KMS-11 (cell line): ENCODE measurements at regions not wholly inside any gene's neighbourhood (a gene's known extent, or its start where the extent isn't known, plus 50 kb on each side); places are given as distances from the start of the nearest gene placed in this dataset.
A peak's percentile ranks its signal among the peaks of the same experiment; 100 is the strongest.

Experiments
- H2AFZ ChIP-seq: fragments of 200-600 bp; sonication (generic); 2 replicates; pipeline ENCODE4 v1.6.1; 2016; ENCODE audit warnings: antibody characterized with exemption, mixed run types, low read depth
- H3K27ac ChIP-seq: fragments of 200-600 bp; sonication (generic); 2 replicates; pipeline ENCODE4 v1.6.1; 2016; ENCODE audit warnings: mild to moderate bottlenecking, mixed run types
- H3K27me3 ChIP-seq: fragments of 200-600 bp; sonication (generic); 2 replicates; pipeline ENCODE4 v1.6.1; 2017; ENCODE audit warnings: mild to moderate bottlenecking, low read depth, mixed run types, moderate library complexity; ENCODE audit not compliant: insufficient read depth
- H3K36me3 ChIP-seq: fragments of 200-600 bp; sonication (generic); 2 replicates; pipeline ENCODE4 v1.6.1; 2017; ENCODE audit warnings: mild to moderate bottlenecking, mixed run types; ENCODE audit not compliant: insufficient read depth
- H3K4me1 ChIP-seq: fragments of 200-600 bp; sonication (generic); 2 replicates; pipeline ENCODE4 v1.6.1; 2016; ENCODE audit warnings: mild to moderate bottlenecking, low read depth, mixed run types; ENCODE audit not compliant: poor library complexity, severe bottlenecking
- H3K4me2 ChIP-seq: fragments of 200-600 bp; sonication (generic); 2 replicates; pipeline ENCODE4 v1.7.0; 2016; ENCODE audit warnings: mild to moderate bottlenecking, mixed run types
- H3K4me3 ChIP-seq: fragments of 200-600 bp; sonication (generic); IDR thresholded peaks from 2 replicates; pipeline ENCODE4 v1.6.1; 2017; ENCODE audit warnings: low read depth, low read length, mixed read lengths; ENCODE audit not compliant: insufficient read depth
- H3K79me2 ChIP-seq: fragments of 200-600 bp; sonication (generic); 2 replicates; pipeline ENCODE4 v1.6.1; 2016; ENCODE audit warnings: low read depth, mixed run types; ENCODE audit not compliant: insufficient read depth
- H3K9ac ChIP-seq: fragments of 200-600 bp; sonication (generic); 2 replicates; pipeline ENCODE4 v1.6.1; 2016; ENCODE audit warnings: mild to moderate bottlenecking, mixed run types
- H4K20me1 ChIP-seq: fragments of 200-600 bp; sonication (generic); 2 replicates; pipeline ENCODE4 v1.6.1; 2016; ENCODE audit warnings: mild to moderate bottlenecking, mixed run types; ENCODE audit not compliant: insufficient read depth
- TF ChIP-seq, protein P1 (sequence below): fragments of 200-600 bp; sonication (generic); conservative IDR thresholded peaks from 2 replicates; pipeline ENCODE4 v1.6.1; 2017; ENCODE audit warnings: low read depth, mild to moderate bottlenecking, antibody characterized with exemption, low read length, moderate library complexity, mixed read lengths

DNA sequence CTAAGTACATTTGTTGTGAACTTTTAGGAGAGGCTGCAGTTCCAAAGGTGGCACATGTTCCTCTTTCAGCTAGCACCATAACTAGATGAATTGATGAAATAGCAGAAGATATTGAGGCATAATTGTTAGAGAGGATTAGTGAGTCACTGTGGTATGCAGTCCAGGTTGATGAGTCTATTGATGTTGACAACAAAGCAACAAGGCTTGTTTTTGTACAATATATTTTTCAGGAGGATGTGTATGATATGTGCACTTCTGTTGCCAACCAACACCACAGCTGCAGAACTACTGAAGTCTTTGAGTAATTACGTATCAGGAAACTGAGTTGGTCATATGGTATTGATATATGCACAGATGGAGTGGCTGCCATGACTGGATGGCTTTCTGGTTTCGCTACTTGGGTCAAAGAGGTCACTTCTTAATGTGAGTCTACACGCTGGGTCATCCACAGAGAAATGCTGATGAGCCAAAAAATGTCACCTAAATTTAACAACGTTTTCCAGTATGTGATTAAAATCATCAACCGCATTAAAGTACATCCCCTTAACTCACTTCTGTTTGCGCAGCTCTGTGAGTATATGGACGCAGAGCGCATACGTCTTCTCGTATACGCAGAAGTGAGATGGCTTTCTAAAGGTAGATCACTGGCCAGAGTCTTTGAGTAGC is 261.3 kb upstream of the ANO5 start:
- H3K27ac ChIP-seq = no peak overlapping the region
- no peaks in the 10 kb centered on the region for H4K20me1 ChIP-seq
- no peaks in the 10 kb centered on the region for H3K79me2 ChIP-seq
- no peak overlapping the region for H3K9ac ChIP-seq
- no peak overlapping the region for H3K4me2 ChIP-seq
- no peak overlapping the region for H3K4me3 ChIP-seq
- H3K27me3 ChIP-seq = no peaks in the 10 kb centered on the region
- H3K4me1 ChIP-seq = no peaks in the 10 kb centered on the region
- H2AFZ ChIP-seq = no peak overlapping the region
- no peaks in the 10 kb centered on the region for H3K36me3 ChIP-seq
- TF ChIP-seq, protein P1, sequence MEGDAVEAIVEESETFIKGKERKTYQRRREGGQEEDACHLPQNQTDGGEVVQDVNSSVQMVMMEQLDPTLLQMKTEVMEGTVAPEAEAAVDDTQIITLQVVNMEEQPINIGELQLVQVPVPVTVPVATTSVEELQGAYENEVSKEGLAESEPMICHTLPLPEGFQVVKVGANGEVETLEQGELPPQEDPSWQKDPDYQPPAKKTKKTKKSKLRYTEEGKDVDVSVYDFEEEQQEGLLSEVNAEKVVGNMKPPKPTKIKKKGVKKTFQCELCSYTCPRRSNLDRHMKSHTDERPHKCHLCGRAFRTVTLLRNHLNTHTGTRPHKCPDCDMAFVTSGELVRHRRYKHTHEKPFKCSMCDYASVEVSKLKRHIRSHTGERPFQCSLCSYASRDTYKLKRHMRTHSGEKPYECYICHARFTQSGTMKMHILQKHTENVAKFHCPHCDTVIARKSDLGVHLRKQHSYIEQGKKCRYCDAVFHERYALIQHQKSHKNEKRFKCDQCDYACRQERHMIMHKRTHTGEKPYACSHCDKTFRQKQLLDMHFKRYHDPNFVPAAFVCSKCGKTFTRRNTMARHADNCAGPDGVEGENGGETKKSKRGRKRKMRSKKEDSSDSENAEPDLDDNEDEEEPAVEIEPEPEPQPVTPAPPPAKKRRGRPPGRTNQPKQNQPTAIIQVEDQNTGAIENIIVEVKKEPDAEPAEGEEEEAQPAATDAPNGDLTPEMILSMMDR = no peak

DNA sequence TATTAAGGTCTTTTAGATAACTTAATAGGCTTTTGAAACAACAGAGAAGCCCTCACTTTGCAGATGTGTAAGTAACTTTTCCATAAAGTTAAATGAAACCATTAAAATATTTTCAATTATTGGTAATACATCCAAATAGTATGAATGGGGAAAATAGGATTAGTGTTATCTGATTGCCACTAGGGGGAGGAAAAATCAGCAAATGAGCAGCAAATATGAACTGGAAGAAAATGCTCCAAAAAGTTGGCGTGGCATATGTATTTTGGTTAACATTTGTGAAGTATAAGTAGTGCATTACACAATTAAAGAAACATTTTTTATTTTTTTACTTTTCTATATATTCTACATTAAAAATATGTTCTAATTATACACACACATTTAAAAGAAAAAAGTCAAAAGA is 259.8 kb upstream of the ANO5 start:
- no peak overlapping the region for H2AFZ ChIP-seq
- H3K4me2 ChIP-seq = no peak overlapping the region
- H3K4me3 ChIP-seq = no peak overlapping the region
- no peaks in the 10 kb centered on the region for H3K36me3 ChIP-seq
- H3K9ac ChIP-seq = no peak overlapping the region
- H3K79me2 ChIP-seq = no peaks in the 10 kb centered on the region
- H3K27me3 ChIP-seq = no peaks in the 10 kb centered on the region
- TF ChIP-seq, protein P1 = peak; percentile 59; the same call in 1 of the 2 replicates
- no peaks in the 10 kb centered on the region for H4K20me1 ChIP-seq
- no peak overlapping the region for H3K27ac ChIP-seq
- H3K4me1 ChIP-seq = no peaks in the 10 kb centered on the region

DNA sequence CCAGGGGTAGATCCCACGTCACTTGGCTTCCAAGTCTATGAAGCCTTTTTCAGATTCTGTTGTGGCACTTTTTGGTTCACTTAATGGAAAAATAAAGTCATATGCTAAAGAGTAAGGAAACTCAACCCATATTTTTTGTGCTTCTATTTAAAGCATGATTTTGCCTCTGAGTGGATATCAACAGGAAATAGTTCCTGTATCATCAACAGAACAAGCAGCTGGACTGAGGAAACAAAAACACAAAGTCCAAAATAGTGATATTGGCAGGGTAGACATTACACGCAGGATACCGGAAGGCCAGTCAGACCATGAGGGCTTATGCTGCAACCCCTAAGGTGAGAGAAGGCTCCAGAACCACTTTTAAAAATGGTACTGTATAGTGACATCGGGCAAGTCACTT is 248.3 kb upstream of the ANO5 start:
- H2AFZ ChIP-seq = no peak overlapping the region
- no peak overlapping the region for H3K4me3 ChIP-seq
- H3K9ac ChIP-seq = no peak overlapping the region
- TF ChIP-seq, protein P1 = no peak
- H3K27me3 ChIP-seq = no peaks in the 10 kb centered on the region
- no peaks in the 10 kb centered on the region for H3K36me3 ChIP-seq
- no peaks in the 10 kb centered on the region for H4K20me1 ChIP-seq
- no peaks in the 10 kb centered on the region for H3K4me1 ChIP-seq
- H3K79me2 ChIP-seq = no peaks in the 10 kb centered on the region
- H3K27ac ChIP-seq = no peak overlapping the region
- no peak overlapping the region for H3K4me2 ChIP-seq

DNA sequence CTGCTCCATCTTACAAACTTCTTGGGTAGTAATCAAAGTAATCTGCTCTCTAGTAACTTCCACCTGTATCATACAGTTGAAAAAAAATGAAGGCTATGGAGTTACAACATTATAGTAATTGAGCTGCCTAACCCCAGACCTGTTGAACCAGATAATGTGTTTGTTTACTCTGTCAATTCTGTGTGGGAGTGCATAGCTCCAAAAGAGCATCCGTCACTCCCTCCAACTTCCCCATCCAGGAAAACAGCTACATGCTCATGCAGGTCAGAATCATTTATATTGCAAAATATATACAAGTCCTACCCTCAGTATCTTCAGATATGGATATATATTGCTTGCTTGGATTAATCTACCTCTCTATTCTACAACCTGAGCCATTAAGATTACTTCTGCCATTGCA is 244.0 kb upstream of the ANO5 start:
- Histone ChIP-seq H4K20me1 (no peaks in the 10 kb centered on the region), H3K79me2 (no peaks in the 10 kb centered on the region), H3K4me3 (no peak overlapping the region), H3K4me1 (no peaks in the 10 kb centered on the region), H3K4me2 (no peak overlapping the region), H3K27me3 (no peaks in the 10 kb centered on the region), H3K27ac (no peak overlapping the region), H3K36me3 (no peaks in the 10 kb centered on the region), H3K9ac (no peak overlapping the region), H2AFZ (no peak overlapping the region)
- TF ChIP-seq, protein P1 = no peak
